Tibial artery (tissue), 4 donors: ENCODE measurements at regions not wholly inside any gene's neighbourhood (a gene's known extent, or its start where the extent isn't known, plus 50 kb on each side); places are given as distances from the start of the nearest gene placed in this dataset.

Experiments
- DNase-seq, 2 donors: peaks; one replicate each; pipeline ENCODE4 v3.0.0-alpha.2; 2019
- H3K27ac ChIP-seq, 2 donors: fragments of 200-600 bp; sonication (generic) in 1 of 2; 1 replicate in 1 of 2; 2 replicates in 1 of 2; pipeline ENCODE4 v1.5.1; 2018 to 2019; ENCODE audit warnings: mild to moderate bottlenecking in 1 of 2
- H3K27me3 ChIP-seq, 2 donors: fragments of 200-600 bp; sonication (generic) in 1 of 2; one replicate each; pipeline versions ENCODE4 v1.5.1 to v1.6.0; 2016 to 2019
- H3K36me3 ChIP-seq, 3 donors: fragments of 200-600 bp; sonication (generic) in 2 of 3; one replicate each; pipeline ENCODE4 v1.5.1; 2016 to 2019; ENCODE audit warnings: mild to moderate bottlenecking in 2 of 3
- H3K4me1 ChIP-seq, 4 donors: fragments of 200-600 bp; sonication (generic) in 2 of 4; 1 replicate in 3 of 4; 2 replicates in 1 of 4; pipeline ENCODE4 v1.5.1; 2016 to 2019
- H3K4me3 ChIP-seq, 2 donors: fragments of 200-600 bp; sonication (generic) in 1 of 2; 1 replicate in 1 of 2; 2 replicates in 1 of 2; pipeline ENCODE4 v1.5.1; 2018 to 2019; ENCODE audit warnings: mild to moderate bottlenecking in 2 of 2
- H3K9me3 ChIP-seq, 3 donors: fragments of 200-600 bp; sonication (generic) in 1 of 3; one replicate each; pipeline ENCODE4 v1.5.1; 2016 to 2019
- intact Hi-C: fragments of 100-400 bp; cut with DNase I; formaldehyde crosslinking; loops from one replicate; pipeline ENCODE4 v1.15.0; 2023; ENCODE audit warnings: low total_unique reads
- TF ChIP-seq, protein P1 (sequence below), 2 experiments: fragments of 200-600 bp in 1 of 2; fragments of 450-650 bp in 1 of 2; IDR thresholded peaks; one replicate each; pipeline ENCODE4 v1.5.1; 2017 to 2019; ENCODE audit warnings: antibody characterized with exemption in 2 of 2, mild to moderate bottlenecking in 1 of 2, moderate library complexity in 1 of 2

DNA sequence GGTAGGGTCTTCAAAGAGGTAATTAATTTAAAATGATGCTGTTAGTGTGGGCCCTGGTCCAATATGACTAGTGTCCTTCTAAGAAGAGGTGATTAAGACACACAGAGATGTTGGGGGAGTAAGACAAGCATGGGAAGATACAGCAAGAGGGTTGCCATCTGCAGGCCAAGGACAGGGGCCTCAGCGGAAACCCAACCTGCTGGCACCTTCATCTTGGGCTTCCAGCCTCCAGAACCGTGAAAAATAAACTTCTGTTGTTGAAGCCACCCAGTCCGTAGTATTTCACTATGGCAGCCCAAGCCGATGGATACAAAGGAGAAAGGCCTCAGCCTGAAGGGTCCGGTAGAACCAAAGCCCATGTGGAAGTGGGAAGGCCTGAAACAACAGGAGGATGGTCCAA is 161.7 kb upstream of the UBE2E1 start:
- no peak overlapping the region for H3K27ac ChIP-seq
- TF ChIP-seq, protein P1, sequence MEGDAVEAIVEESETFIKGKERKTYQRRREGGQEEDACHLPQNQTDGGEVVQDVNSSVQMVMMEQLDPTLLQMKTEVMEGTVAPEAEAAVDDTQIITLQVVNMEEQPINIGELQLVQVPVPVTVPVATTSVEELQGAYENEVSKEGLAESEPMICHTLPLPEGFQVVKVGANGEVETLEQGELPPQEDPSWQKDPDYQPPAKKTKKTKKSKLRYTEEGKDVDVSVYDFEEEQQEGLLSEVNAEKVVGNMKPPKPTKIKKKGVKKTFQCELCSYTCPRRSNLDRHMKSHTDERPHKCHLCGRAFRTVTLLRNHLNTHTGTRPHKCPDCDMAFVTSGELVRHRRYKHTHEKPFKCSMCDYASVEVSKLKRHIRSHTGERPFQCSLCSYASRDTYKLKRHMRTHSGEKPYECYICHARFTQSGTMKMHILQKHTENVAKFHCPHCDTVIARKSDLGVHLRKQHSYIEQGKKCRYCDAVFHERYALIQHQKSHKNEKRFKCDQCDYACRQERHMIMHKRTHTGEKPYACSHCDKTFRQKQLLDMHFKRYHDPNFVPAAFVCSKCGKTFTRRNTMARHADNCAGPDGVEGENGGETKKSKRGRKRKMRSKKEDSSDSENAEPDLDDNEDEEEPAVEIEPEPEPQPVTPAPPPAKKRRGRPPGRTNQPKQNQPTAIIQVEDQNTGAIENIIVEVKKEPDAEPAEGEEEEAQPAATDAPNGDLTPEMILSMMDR (IDR thresholded peaks at IDR 0.05), result no peak
- intact Hi-C loops, result no loop called here
- no peak overlapping the region for H3K4me3 ChIP-seq
- no peaks in the 10 kb centered on the region for H3K4me1 ChIP-seq
- no peak for DNase-seq
- no peaks in the 10 kb centered on the region for H3K9me3 ChIP-seq
- H3K36me3 ChIP-seq, result no peaks in the 10 kb centered on the region
- H3K27me3 ChIP-seq, result no peaks in the 10 kb centered on the region

DNA sequence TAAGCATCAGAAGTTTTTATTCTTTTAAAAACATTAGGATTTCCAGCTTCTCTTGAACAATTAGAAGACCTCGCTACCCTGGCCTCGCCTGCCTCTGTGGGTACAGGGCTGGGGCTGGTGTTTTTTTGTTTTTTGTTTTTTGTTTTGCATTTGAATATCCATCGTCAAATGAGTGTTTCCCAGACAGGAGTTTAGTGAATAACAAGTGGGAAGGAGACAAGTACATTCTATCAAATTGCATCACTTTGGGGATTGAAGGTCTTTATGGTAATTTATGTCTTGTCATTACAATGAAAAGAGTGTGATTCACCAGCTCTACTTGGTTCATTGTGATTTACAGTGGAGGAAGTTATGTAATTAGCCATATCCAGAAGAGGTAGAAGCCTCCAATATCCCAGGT is 161.1 kb upstream of the UBE2E1 start:
- no peak for DNase-seq
- TF ChIP-seq, protein P1 (IDR thresholded peaks at IDR 0.05), result no peak
- intact Hi-C loops, result no loop called here

DNA sequence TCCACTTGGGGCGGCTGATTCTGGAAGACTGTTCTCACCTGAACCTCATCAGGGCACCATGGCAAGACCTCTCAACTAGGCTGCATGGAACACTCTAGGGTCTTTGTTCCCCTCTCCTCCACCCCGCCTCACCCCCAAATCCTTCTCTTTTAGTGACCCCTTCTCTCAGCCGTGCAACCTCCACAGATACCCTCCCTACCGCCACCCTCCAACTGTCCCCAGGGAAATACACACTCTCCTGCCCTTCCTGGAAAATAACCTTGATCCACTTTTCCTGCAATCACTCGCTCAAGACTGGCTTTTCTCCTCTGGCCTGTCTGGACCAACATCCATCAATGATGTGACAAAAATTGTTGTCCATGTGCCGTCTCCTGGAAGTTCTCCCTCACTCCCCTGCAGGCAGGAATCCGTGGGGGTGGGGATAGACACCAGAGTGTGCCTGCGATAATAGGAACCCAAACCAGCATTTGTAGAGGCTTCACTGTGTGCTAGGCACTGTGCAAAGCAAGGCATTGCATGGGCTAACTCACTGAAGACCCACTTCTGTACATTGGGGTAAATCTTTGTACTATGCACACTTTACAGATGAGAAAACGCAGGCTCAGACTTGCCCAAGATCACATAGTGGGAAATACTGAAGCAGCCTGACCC is 160.1 kb upstream of the UBE2E1 start:
- no peak for DNase-seq
- Histone ChIP-seq H3K4me3 (no peak overlapping the region), H3K27ac (no peak overlapping the region), H3K36me3 (no peaks in the 10 kb centered on the region), H3K4me1 (no peaks in the 10 kb centered on the region), H3K9me3 (no peaks in the 10 kb centered on the region), H3K27me3 (no peaks in the 10 kb centered on the region)
- TF ChIP-seq, protein P1 (IDR thresholded peaks at IDR 0.05), result no peak
- intact Hi-C loops, result no loop called here

More for the DNA sequence above, 161.1 kb upstream of the UBE2E1 start:
- no peaks in the 10 kb centered on the region for H3K4me1 ChIP-seq
- H3K36me3 ChIP-seq, result no peaks in the 10 kb centered on the region
- H3K9me3 ChIP-seq, result no peaks in the 10 kb centered on the region
- no peak overlapping the region for H3K27ac ChIP-seq
- no peak overlapping the region for H3K4me3 ChIP-seq
- no peaks in the 10 kb centered on the region for H3K27me3 ChIP-seq

DNA sequence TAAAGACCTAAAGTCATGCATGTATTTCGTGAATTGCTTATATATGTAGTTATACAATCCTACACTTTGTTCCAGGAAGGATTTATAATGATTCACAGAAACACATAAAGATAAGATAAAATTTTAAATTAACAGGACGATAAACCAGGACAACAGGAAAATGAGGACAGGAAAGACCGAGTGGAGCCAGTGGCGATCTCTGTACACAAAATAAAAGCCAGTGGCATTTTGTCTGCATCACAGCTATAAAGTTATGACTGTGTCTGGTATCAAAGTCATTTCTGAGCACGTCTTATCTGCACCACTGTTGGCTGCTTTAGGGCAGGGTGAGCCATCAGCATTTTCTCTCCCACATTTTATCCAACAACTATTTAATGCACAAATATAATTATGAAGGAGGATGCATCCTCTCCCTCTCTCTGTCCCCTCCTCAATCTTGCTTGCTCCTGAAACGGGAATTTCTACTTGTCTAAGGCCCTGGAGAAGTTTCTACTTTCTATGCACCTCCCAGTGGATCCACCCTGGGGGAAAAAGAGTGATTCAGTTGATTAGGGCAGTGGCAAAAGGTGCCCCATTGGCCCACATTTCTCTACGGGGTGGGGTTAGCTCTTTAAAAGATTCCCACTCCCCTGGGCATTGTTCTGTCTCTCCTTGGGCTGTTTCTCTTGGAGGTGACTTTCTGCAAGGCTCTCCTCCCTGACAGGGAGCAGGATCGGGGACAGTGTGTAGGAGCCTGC is 159.4 kb upstream of the UBE2E1 start:
- TF ChIP-seq, protein P1 (IDR thresholded peaks at IDR 0.05), result no peak
- no peaks in the 10 kb centered on the region for H3K4me1 ChIP-seq
- H3K9me3 ChIP-seq, result no peaks in the 10 kb centered on the region
- H3K36me3 ChIP-seq, result no peaks in the 10 kb centered on the region
- intact Hi-C loops, result no loop called here
- H3K27ac ChIP-seq, result no peak overlapping the region
- no peak for DNase-seq
- H3K27me3 ChIP-seq, result no peaks in the 10 kb centered on the region
- H3K4me3 ChIP-seq, result no peak overlapping the region

DNA sequence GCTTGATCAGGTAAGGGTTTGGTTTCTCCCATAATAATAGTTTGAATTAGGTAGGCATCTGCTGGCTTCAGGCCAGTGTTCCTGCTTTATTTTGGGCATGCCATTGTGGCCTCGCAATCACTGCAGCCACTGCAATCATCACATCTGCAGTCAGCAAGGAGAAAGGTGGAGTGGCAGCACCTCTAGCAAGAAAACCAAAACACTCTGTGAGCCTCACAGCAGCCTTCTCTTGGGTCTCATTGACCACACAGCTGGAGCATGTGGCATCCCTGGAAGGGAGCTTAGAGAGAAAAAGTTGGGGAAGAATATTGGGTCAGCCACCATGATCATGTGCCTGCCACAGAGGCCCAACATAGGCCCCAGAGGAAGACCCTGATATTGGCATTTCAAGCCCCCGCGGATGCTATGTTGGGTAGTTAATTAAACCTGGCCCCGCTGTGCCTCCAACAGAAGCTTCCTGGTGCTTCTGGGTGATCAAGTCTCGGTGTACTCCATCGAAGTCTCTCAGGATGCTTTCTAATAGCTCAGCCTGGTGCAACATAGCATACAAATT is 158.0 kb upstream of the UBE2E1 start:
- Histone ChIP-seq H3K9me3 (no peaks in the 10 kb centered on the region), H3K27me3 (no peaks in the 10 kb centered on the region), H3K36me3 (no peaks in the 10 kb centered on the region), H3K4me3 (no peak overlapping the region), H3K4me1 (no peaks in the 10 kb centered on the region), H3K27ac (no peak overlapping the region)
- TF ChIP-seq, protein P1 (IDR thresholded peaks at IDR 0.05), result no peak
- no peak for DNase-seq
- intact Hi-C loops, result no loop called here
